Superior temporal gyrus (tissue), 1 donor: ENCODE measurements at regions not wholly inside any gene's neighbourhood (a gene's known extent, or its start where the extent isn't known, plus 50 kb on each side); places are given as distances from the start of the nearest gene placed in this dataset.

Experiments used
- DNase-seq: peaks from one replicate; pipeline ENCODE4 v3.0.0-alpha.2; 2016; ENCODE audit errors: extremely low spot score

DNA sequence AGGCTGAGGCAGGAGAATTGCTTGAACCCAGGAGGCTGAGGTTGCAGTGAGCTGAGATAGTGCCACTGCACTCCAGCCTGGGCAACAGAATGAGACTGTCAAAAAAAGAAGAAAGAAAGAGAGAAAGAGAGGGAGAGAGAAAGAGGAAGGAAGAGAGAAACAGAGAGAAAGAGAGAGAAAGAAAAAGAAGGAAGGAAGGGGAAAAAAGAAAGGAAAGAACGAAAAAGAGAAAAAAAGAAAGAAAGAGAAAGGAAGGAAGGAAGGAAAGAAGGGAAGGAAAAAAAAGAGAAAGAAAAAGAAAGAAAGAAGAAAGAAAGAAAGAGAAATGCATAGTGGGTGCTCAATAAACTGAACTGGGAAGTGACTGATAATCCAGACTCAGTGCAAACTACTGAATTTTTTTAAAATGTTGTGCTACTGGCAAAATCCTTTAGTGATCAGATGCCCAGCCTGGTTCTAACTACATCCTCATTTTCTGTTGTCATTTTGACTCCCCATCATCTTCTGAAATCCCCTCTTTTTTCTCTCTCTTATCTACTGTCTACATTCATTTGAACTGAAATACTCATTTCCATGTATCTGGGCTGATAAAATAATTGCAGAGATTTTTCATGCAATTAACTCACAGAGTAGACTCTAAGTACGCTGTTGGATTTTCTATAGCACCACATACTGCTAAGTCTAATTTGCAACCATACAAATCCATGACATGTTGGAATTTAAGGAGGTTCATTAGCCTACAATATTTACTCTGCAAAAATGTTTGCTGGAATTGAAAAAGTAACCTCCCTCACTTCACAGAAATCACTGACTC is 85.3 kb upstream of the HIVEP1 start:
- DNase-seq: no peak

GRCh38 chr6:11925805-11926204 is 86.3 kb upstream of the HIVEP1 start:
- DNase-seq: no peak

DNA sequence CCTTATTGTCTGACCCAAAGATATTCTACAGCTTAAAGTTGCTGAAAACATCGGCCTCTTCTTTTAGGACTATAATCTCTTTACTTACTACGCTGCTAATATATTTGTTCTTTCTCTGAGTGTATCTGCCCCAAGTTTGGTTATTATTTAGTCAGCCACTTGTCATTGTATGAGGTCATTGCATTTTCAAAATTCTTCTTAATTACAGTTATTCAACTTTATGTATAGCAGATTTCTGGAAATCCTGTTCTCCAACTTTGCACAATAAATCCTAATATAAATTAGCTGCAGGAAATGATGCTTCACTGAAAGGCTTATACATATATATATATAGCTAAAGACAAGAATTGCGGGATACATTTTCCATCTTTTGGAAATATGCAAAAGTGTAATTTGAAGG is 88.5 kb upstream of the HIVEP1 start:
- no peak for DNase-seq

GRCh38 chr6:11922901-11923300 is 89.2 kb upstream of the HIVEP1 start:
- no peak for DNase-seq

DNA sequence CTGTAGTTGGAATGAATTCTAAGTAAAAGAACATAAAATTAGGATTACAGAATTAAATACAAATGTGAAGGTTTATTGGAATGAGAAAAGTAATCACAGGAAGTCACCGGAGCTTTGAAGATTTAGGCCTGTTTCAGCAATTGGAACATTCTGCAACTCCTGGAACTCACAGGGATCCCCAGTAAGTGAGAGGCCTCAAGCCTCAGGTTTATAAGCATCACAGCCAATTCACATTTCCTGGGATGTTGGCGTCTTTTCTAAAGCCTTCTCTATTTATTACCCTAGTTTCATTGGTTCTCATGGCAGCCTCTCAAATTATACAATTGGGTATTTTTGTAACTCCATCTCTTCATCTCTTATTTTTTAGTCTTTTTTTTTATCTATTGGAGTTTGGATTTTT is 90.4 kb upstream of the HIVEP1 start:
- no peak for DNase-seq

DNA sequence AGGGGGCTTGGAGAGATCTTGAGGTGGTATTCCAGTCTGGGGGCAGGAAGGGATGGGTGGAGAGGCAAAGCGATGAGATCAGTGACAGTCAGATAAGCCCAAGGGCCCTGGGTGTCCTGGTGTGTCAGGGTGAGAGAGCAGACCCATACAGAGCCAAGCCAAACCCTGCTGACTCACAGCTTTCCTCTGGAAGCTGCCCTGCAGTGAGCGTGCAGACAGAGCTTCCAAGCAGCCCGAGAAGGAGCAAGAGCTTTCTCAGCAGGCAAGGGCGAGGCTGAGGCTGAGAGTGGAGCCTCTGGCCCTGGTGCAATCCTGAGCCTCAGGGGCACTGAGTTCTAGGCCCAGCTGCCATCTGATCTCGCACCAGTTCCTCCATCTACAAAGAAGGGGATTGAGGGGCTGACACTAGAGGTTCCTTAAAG is 91.1 kb upstream of the HIVEP1 start:
- DNase-seq: no peak

DNA sequence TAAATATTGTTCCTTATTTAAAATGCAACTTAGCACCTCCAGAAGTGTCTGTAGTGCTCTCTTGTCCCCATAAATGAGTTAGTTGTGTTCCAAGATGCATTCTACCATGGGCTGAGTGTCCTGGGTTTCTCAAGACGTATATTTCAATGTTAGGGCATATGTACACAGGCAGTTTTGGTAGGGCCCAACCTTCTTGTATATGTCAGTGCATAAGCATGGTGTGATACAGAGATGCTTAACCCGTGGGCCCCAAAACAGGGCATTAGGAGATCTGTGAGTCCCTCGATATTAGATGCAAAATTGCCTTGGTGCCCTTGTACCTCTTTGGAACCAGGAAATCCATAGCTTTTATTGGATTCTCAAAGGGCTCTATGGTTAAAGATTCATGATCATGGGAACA is 91.5 kb upstream of the HIVEP1 start:
- no peak for DNase-seq

DNA sequence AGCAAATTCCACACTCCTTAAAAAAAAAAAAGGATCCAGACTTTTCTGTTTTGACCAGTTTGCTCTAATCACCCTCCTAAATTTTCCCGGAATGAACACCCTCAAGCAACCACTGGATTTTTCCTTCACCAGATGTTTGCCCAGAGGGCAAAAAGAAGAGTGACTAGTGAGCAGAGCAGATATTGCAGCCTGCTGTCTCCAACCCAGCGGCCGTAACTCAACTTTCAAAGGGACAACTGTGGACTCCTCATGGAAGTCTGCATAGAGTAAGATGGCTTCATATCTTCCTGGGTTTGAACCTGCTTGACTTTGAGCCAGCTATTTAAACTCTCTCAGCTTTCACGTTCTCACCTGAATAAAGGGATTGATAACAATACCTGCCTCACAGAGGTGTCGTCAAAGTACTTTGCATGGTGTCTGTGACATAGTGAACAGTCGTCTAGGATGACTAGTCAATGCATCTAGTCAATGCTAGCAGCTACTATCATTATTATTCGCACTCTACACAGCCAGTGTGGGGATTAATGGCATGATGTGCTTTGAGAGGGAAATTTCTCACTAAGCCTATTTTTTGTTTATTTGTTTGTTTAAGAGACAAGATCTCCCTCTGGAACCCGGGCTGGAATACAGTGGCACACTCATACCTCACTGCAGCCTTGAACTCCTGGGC is 92.2 kb upstream of the HIVEP1 start:
- DNase-seq: no peak

DNA sequence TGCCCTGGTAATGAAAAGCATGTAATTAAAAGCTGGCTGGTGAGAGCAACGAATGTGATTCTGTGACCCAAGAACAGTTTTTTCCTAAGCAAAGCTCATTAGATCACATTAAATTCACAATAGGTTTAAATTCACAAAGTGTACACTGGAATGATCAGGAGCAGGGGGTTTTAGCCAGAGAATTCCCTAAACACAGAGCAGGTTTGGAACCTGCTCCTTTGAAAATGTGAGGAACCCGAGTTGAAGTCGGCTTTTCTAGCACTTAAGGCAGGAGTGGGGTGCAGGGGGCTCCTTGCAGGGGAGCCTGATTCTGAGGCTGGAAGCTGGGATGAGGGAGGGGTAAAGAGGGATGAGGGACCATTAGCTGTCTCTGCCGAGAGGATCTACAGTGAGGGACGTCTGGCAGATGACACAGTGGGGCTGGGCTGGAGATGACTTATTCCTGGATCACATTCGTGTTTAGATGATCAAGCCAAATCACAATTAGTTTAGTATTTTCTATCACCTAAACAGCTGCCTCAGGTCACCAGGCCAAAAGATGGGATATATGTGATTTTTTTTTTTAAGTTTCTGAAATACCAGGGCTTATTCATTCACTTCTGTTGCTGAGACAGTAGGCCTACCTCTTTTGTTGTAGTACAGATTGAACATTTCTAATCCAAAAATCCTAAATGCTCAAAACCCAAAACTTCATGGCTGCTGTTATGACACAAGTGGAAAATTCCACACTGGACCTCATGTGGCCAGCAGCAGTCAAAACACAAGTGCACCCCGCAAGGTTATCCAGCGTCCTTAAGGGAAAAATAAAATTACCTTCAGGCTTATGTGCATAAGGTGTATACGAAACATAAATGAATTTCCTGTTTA is 93.1 kb upstream of the HIVEP1 start:
- DNase-seq: peak; percentile 28

GRCh38 chr6:11917951-11918738 is 94.0 kb upstream of the HIVEP1 start:
- no peak for DNase-seq

DNA sequence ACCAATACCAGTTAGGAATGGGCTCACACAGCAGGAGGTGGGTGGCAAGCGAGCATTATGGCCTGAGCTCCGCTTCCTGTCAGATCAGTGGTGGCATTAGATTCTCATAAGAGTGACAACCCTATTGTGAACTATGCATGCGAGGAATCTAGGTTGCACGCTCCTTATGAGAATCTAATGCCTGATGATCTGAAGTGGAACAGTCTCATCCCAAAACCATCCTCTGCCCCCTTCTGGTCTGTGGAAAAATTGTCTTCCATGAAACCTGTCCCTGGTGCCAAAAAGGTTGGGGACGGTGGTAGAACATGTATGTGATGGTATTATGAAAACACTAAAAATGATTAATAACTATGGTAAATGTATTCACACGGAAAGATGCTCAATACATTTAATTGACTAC is 99.7 kb upstream of the HIVEP1 start:
- no peak for DNase-seq

DNA sequence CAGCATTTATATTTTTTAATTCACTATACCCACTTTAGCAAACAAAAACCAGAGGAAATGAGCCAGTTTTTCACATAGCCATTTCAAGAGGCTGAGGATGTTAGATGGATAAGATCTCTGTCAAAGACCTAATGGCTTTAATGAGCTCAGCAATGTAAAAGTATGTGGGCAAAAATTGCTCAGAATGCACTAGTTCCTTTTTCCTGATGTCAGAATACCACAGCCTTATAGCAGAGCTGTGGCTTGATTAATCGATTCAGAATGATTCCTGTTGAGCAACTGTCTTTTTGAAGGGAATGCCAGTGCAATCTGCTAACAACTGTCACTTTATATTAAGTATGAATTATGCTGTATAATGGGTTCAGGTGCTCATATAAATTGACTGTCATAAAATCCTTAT is 100.6 kb upstream of the HIVEP1 start:
- no peak for DNase-seq

DNA sequence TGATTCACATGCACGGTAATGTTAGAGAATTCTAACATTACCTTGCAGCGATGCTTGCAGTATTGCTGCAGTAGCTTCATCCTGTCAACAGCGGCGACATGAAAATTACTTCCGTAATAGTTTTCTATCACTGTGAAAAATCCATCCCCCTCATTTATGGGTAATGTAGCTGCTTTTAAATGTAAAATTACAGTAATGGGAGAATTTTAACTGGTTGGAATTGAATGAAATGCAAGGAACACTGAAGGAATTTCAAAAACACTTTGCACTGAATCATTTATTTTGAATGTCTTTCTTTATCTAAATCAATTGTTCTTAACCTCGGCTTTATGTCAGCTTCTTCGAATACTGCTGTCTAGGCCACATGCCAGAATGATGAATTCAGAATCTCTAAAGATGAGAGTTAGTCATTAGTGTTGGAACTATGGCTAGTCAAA is 102.4 kb upstream of the HIVEP1 start:
- DNase-seq: no peak

GRCh38 chr6:11908436-11909105 is 103.5 kb upstream of the HIVEP1 start:
- no peak for DNase-seq

- DNase-seq: no peak
Measured at GRCh38 chr6:11903645-11904044, 108.5 kb upstream of the HIVEP1 start.

DNA sequence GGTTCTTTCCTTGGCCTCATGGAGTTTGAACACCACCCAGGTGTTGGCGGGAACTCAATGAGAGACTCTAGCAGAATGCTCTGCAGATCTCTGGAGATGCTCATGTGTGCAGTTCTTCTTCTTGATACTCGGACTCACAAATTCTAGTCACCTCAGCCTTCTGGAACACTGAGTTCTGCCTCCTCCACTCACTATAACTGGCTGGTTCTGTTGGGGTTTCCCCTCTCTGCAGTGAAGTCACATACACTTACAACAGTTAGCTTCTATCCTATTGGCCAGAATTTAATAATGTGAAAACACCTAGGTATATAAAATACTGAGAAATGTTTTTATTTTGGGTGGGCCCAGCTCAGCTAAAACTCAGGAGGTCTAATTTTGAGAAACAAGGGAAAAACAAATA is 109.6 kb upstream of the HIVEP1 start:
- no peak for DNase-seq

DNA sequence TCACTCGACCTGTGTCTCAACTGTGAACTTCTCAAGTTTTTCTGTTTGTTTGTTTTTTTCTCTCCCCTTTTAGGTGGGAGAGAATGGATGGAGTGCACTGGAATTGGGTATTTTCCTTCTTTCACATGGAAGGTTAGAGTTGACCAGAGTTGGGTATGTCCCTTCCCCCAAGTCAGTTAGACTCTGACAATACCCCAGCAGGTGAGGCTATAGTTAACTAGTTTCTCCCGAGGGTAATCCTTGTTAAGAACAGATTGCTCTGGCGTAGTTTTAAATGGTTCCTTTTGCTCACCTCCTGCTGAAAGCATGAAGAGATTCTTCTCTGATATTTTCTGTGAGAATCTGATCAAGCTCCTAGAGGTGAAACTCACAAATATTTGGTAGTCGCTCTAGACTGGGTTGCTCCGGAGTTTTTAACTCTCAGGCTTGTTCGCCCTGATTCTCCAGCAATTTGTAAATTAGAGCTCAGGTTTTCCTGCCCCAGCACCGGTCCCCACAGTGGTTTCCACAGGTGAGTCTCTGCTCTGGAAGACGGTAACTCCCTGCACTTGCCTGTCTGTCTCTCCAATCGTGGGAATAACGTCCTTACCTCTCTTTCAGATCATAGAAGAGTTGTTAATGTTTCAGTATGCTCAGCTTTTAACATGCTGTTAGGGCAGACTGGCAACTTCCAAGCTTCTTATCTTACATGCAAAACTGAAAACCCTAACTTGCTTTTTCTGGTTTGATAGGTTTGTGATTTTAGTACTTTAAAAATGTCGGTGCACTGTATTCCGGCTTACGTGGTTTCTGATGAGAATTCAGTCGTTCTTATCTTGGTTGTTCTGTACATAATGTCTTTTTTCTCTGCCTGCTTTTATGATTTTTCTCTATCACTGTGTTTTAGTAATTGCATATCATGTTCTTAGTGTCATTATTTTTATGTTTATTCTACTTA is 111.2 kb upstream of the HIVEP1 start:
- DNase-seq: no peak

DNA sequence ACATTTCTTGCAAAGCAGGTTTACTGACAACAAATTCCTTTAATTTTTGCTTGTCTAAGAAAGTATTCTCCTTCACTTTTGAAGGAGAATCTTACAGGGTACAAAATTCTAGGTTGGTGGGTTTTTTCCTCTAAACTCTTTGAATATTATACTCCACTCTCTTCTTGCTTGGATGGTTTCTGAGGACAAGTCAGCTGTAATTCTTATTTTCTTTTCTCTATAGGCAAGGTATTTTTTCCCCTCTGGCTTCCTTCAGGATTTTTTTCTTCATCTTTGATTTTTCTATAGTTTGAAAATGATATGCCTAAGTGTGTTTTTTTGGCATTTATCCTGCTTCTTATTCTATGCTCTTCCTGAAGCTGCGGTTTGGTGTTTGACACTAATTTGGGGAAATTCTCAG is 112.5 kb upstream of the HIVEP1 start:
- DNase-seq: no peak

DNA sequence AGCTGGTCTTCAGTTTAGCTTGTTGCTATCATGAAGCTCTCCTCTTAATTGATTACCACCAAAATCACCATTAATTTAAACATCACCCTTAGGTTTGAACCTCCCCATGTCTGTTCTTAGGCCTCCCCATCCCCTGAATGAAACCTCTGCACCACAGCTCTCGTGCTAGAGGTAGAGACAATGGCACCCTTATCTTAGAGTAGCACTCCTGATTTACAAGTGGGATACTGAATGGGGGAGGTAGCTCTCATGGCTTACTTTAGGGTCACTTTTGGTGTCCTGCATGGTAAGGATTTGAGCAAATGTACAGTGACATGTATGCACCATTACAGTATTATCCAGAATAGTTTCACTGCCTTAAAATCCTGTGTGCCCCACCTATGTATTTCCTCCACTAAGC is 115.6 kb upstream of the ADTRP start:
- DNase-seq: no peak

- DNase-seq: no peak
Measured at GRCh38 chr6:11891547-11891946, 112.9 kb upstream of the ADTRP start.
